ENCODE measurements at regions not wholly inside any gene's neighbourhood (a gene's known extent, or its start where the extent isn't known, plus 50 kb on each side); places are given as distances from the start of the nearest gene placed in this dataset.

- TF ChIP-seq POLR2AphosphoS5 (IDR thresholded peaks at IDR 0.05; ENCODE audit: low read depth) = no peak
- TF ChIP-seq CTCF (IDR thresholded peaks at IDR 0.05; ENCODE audit: insufficient read depth, low read length) = no peak
- no peak for TF ChIP-seq GABPA (IDR thresholded peaks at IDR 0.05; ENCODE audit: low read depth)
- TF ChIP-seq SPI1 (IDR thresholded peaks at IDR 0.05; ENCODE audit: borderline replicate concordance, low read depth) = no peak
- no peak for TF ChIP-seq REST (IDR thresholded peaks at IDR 0.05; ENCODE audit: insufficient replicate concordance, low read depth)
- DNase-seq (ENCODE audit: low read depth in 1 of 2, low spot score in 1 of 2) = no peak
- no peaks in the 10 kb centered on the region for H3K27me3 ChIP-seq (ENCODE audit: insufficient read depth, poor library complexity, severe bottlenecking)
- H3K4me3 ChIP-seq (replicated peaks; ENCODE audit: insufficient read depth, low read length) = no peak overlapping the region
- no peak overlapping the region for H3K27ac ChIP-seq (replicated peaks)
Measured at GRCh38 chr12:25404955-25405354, 148.1 kb downstream of the LMNTD1 start.

GRCh38 chr12:25401547-25402345 lies 151.0 kb upstream of the KRAS start:
- no peaks in the 10 kb centered on the region for H3K27me3 ChIP-seq (ENCODE audit: insufficient read depth, poor library complexity, severe bottlenecking)
- no peak overlapping the region for H3K27ac ChIP-seq (replicated peaks)
- TF ChIP-seq POLR2AphosphoS5 (IDR thresholded peaks at IDR 0.05; ENCODE audit: low read depth) = no peak
- no peak for TF ChIP-seq GABPA (IDR thresholded peaks at IDR 0.05; ENCODE audit: low read depth)
- TF ChIP-seq REST (IDR thresholded peaks at IDR 0.05; ENCODE audit: insufficient replicate concordance, low read depth) = no peak
- no peak for TF ChIP-seq CTCF (IDR thresholded peaks at IDR 0.05; ENCODE audit: insufficient read depth, low read length)
- TF ChIP-seq SPI1 (IDR thresholded peaks at IDR 0.05; ENCODE audit: borderline replicate concordance, low read depth) = no peak
- DNase-seq (ENCODE audit: low read depth in 1 of 2, low spot score in 1 of 2) = no peak
- no peak overlapping the region for H3K4me3 ChIP-seq (replicated peaks; ENCODE audit: insufficient read depth, low read length)

- H3K4me3 ChIP-seq (replicated peaks; ENCODE audit: insufficient read depth, low read length) = no peak overlapping the region
- no peak overlapping the region for H3K27ac ChIP-seq (replicated peaks)
- no peak for DNase-seq (ENCODE audit: low read depth in 1 of 2, low spot score in 1 of 2)
- TF ChIP-seq POLR2AphosphoS5 (IDR thresholded peaks at IDR 0.05; ENCODE audit: low read depth) (no peak), SPI1 (IDR thresholded peaks at IDR 0.05; ENCODE audit: borderline replicate concordance, low read depth) (no peak), REST (IDR thresholded peaks at IDR 0.05; ENCODE audit: insufficient replicate concordance, low read depth) (no peak), CTCF (IDR thresholded peaks at IDR 0.05; ENCODE audit: insufficient read depth, low read length) (no peak)
- H3K27me3 ChIP-seq (ENCODE audit: insufficient read depth, poor library complexity, severe bottlenecking) = no peaks in the 10 kb centered on the region
Measured at GRCh38 chr12:25397001-25397400, 146.3 kb upstream of the KRAS start.

All from HL-60 (cell line).